ENCODE measurements at regions not wholly inside any gene's neighbourhood (a gene's known extent, or its start where the extent isn't known, plus 50 kb on each side); places are given as distances from the start of the nearest gene placed in this dataset.

DNA sequence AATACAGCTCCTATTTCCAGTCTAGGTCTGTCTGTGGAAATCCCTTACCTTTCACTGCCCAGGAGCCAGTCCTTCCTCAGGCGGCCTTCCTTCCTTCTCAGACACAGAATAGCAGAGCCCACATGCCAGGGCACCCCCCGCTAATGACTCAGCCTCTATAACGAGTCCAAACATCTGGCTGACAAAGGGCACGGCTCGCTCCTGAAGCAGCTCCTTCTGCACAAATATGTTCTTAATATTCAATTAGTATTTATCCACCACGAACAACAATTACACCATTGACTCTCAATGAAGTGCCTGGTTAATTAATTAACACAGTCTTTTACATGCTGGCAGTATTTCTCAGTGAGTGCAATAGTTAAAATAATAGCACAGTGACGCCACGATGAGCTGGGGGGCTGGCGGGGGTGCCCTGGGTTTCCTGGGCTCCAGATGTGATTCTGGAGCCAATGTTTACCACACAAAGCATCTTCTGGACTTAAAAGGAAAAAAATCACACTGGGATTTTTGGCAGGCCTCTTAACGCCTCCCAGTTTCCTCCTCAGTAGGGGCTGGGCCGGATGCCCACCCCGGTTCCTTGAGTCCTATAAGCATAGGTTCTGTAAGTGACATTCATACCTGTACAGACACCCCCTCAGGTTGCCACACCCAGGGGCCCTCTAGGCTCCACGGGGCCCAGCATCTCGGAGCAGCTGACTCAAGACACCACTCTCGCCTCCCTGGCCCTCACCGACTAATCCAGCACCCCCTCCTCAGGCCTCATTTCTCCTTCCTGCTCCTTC is 158.6 kb upstream of the MLN start:
- TF ChIP-seq, protein P1, sequence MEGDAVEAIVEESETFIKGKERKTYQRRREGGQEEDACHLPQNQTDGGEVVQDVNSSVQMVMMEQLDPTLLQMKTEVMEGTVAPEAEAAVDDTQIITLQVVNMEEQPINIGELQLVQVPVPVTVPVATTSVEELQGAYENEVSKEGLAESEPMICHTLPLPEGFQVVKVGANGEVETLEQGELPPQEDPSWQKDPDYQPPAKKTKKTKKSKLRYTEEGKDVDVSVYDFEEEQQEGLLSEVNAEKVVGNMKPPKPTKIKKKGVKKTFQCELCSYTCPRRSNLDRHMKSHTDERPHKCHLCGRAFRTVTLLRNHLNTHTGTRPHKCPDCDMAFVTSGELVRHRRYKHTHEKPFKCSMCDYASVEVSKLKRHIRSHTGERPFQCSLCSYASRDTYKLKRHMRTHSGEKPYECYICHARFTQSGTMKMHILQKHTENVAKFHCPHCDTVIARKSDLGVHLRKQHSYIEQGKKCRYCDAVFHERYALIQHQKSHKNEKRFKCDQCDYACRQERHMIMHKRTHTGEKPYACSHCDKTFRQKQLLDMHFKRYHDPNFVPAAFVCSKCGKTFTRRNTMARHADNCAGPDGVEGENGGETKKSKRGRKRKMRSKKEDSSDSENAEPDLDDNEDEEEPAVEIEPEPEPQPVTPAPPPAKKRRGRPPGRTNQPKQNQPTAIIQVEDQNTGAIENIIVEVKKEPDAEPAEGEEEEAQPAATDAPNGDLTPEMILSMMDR (IDR thresholded peaks at IDR 0.05; ENCODE audit: low read depth, low read length), result no peak
- in situ Hi-C loops (cut with HindIII; ENCODE audit: low sequenced_read_pairs), result no loop called here
- DNase-seq (ENCODE audit: low read depth, low spot score), result no peak
- no peak overlapping the region for H3K4me3 ChIP-seq (ENCODE audit: low read depth, low read length)

DNA sequence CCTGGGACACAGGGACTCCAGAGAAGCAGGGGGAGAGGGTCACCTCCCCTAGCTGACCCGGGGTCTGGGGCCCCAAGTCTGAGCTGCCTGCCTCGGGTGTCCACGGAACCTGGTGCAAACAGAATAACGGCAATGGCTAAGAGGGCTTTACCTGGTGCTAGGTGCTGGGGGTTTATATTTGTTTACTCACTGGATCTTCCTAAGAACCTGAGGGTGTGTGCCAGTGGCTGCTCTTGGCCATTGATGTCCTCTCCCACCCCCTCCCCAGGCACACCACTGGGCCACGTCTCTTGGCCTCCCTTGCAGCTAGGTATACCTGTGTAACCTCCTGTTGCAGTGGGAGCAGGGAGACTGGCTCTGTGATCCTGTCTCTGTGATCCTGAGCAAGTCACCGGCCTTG is 157.9 kb upstream of the MLN start:
- in situ Hi-C loops (cut with HindIII; ENCODE audit: low sequenced_read_pairs), result no loop called here
- no peak overlapping the region for H3K4me3 ChIP-seq (ENCODE audit: low read depth, low read length)
- no peak for DNase-seq (ENCODE audit: low read depth, low spot score)
- TF ChIP-seq, protein P1 (IDR thresholded peaks at IDR 0.05; ENCODE audit: low read depth, low read length), result no peak

- DNase-seq (ENCODE audit: low read depth, low spot score), result no peak
- TF ChIP-seq, protein P1 (IDR thresholded peaks at IDR 0.05; ENCODE audit: low read depth, low read length), result no peak
- in situ Hi-C loops (cut with HindIII; ENCODE audit: low sequenced_read_pairs), result no loop called here
Measured at GRCh38 chr6:33960345-33961313, 156.8 kb upstream of the MLN start.

GRCh38 chr6:33959661-33960344 is 156.0 kb upstream of the MLN start:
- DNase-seq (ENCODE audit: low read depth, low spot score), result no peak
- TF ChIP-seq, protein P1 (IDR thresholded peaks at IDR 0.05; ENCODE audit: low read depth, low read length), result no peak
- in situ Hi-C loops (cut with HindIII; ENCODE audit: low sequenced_read_pairs), result no loop called here
- H3K4me3 ChIP-seq (ENCODE audit: low read depth, low read length), result no peak overlapping the region

More at GRCh38 chr6:33960345-33961313, 156.8 kb upstream of the MLN start:
- H3K4me3 ChIP-seq (ENCODE audit: low read depth, low read length), result no peak overlapping the region

DNA sequence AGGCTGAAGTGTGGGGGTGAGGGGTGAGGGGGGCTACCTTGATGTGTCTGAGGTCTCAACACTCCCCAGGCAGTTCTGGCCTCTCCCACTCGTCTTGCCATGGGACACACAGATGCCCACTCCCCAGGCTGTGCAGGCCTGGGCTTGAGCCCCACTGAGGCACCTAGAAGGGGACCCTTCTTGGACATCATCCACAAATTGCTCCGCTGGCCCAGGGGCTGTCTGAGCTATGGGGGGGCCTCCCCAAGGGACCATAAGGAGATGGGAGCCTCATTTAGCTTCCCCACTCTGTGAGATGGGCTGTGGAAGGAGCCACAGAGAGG is 155.5 kb upstream of the MLN start:
- no peak for DNase-seq (ENCODE audit: low read depth, low spot score)
- TF ChIP-seq, protein P1 (IDR thresholded peaks at IDR 0.05; ENCODE audit: low read depth, low read length), result no peak
- in situ Hi-C loops (cut with HindIII; ENCODE audit: low sequenced_read_pairs), result no loop called here
- H3K4me3 ChIP-seq (ENCODE audit: low read depth, low read length), result no peak overlapping the region
